Natural killer cell treated with Interleukin-12 subunit alpha and Interleukin-12 subunit beta and Interleukin-15 and Interleukin-18, amount 100 ng/mL, for 72 hours (primary cell): ENCODE measurements at regions not wholly inside any gene's neighbourhood (a gene's known extent, or its start where the extent isn't known, plus 50 kb on each side); places are given as distances from the start of the nearest gene placed in this dataset.
A peak's percentile ranks its signal among the peaks of the same experiment; 100 is the strongest.

Experiments
- ATAC-seq, 2 donors: fragments of 150-1000 bp; cut with Tn5 transposase in 1 of 2; sonication (Bioruptor Pico), chemical (Tn5 transposase) in 1 of 2; 2 replicates each; pipeline ENCODE4 v1.10.0; 2021
- DNase-seq: peaks from one replicate; pipeline ENCODE4 v3.0.0; 2022; ENCODE audit warnings: low spot score
- H3K27ac Mint-ChIP-seq, 2 donors: 1 replicate in 1 of 2; 2 replicates in 1 of 2; pipeline ENCODE4 v1.8.0; 2022; ENCODE audit warnings: mixed read lengths in 2 of 2, mild to moderate bottlenecking in 1 of 2, moderate library complexity in 1 of 2
- H3K27me3 Mint-ChIP-seq, 2 donors: 1 replicate in 1 of 2; 2 replicates in 1 of 2; pipeline ENCODE4 v1.8.0; 2022; ENCODE audit warnings: mixed read lengths in 2 of 2
- H3K36me3 Mint-ChIP-seq: one replicate; pipeline ENCODE4 v1.8.0; 2022; ENCODE audit warnings: mixed read lengths
- H3K4me1 Mint-ChIP-seq, 2 donors: 1 replicate in 1 of 2; 2 replicates in 1 of 2; pipeline ENCODE4 v1.8.0; 2022; ENCODE audit warnings: low read depth in 2 of 2, mixed read lengths in 2 of 2, mild to moderate bottlenecking in 1 of 2
- H3K4me3 Mint-ChIP-seq: one replicate; pipeline ENCODE4 v1.8.0; 2022; ENCODE audit warnings: mixed read lengths
- H3K9me3 Mint-ChIP-seq: 2 replicates; pipeline ENCODE4 v1.8.0; 2022; ENCODE audit warnings: mixed read lengths

DNA sequence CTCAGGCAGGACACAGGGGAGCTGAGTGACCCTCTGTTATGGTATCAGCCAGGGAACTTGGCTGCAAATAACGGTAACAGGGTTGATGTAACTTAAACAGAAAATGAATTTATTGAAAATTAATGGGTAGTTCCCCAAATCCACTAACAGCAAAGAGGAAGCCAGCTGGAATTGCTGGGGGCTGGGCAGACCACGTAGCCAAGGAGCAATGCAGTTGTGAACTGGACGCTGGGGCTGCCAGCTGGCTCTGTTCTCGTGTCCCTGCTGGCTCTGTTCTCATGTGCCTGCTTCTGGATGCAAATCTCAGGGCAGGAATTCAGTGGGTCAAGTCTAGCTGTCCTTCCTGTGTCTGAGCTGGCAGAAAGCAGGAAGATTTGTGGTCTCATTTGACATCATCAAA is 1383.3 kb upstream of the TMEM132C start:
- no peaks in the 10 kb centered on the region for H3K36me3 Mint-ChIP-seq
- peaks cover 0 to 7% of the 10 kb centered on the region in 2 donors for H3K27me3 Mint-ChIP-seq
- H3K4me1 Mint-ChIP-seq, result no peaks in the 10 kb centered on the region
- no peak for ATAC-seq
- no peaks in the 10 kb centered on the region for H3K9me3 Mint-ChIP-seq
- no peak for DNase-seq
- no peak overlapping the region for H3K4me3 Mint-ChIP-seq
- no peak overlapping the region for H3K27ac Mint-ChIP-seq

DNA sequence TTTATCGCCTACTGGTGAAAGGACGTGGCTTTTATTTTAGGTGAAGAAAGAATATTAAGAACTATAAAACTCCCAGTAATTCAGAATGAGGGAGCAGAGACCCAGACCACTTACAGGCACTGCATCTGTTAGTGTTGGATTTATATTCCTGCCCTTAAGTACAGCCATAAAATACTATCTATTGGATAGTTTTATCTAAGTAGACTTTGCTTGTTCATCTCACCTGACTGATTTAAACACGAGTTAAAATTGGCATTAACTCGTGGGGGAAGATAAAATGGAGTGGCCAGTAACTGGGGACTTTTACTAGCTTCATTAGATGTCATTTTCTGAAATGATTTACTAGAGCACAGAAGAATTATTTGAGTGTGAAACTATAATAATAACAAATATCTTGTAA is 1377.5 kb upstream of the TMEM132C start:
- Mint-ChIP-seq H3K4me1 (no peaks in the 10 kb centered on the region), H3K27ac (no peak overlapping the region), H3K9me3 (peaks cover 4% of the 10 kb centered on the region), H3K36me3 (no peaks in the 10 kb centered on the region), H3K27me3 (peaks cover 0 to 7% of the 10 kb centered on the region in 2 donors), H3K4me3 (no peak overlapping the region)
- ATAC-seq (no peak), DNase-seq (no peak)

- H3K4me1 Mint-ChIP-seq, result no peaks in the 10 kb centered on the region
- H3K4me3 Mint-ChIP-seq, result no peak overlapping the region
- H3K36me3 Mint-ChIP-seq, result no peaks in the 10 kb centered on the region
- peaks cover 0 to 7% of the 10 kb centered on the region in 2 donors for H3K27me3 Mint-ChIP-seq
- no peak for DNase-seq
- no peak overlapping the region for H3K27ac Mint-ChIP-seq
- H3K9me3 Mint-ChIP-seq, result peaks cover 4% of the 10 kb centered on the region
- ATAC-seq, result no peak
Measured at GRCh38 chr12:126890097-126890496, 1376.9 kb upstream of the TMEM132C start.

DNA sequence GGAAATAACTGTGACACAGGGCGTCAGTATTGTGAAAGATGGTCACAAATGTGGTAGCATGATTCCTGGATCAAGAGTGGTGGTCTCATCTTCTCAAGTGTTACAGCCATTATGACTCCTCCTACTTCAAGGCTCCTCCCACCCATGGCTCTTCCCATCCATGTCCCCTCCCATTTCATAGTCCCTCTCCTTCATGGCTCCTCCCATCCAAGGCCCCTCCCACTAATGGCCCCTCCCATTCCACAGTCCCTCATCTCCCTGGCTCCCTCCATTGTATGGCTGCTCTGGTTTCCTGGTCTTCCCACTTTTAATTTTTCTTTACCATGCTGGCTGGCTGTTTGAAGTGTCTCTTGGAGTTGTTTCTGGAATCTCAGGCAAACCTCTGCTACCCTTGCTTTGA is 1375.2 kb upstream of the TMEM132C start:
- Mint-ChIP-seq H3K36me3 (no peaks in the 10 kb centered on the region), H3K27me3 (no peaks in the 10 kb centered on the region), H3K27ac (no peak overlapping the region), H3K9me3 (peaks cover 4% of the 10 kb centered on the region), H3K4me3 (no peak overlapping the region), H3K4me1 (no peaks in the 10 kb centered on the region)
- ATAC-seq, result no peak
- no peak for DNase-seq

- DNase-seq (no peak), ATAC-seq (no peak)
- Mint-ChIP-seq H3K27ac (no peak overlapping the region), H3K27me3 (peaks cover 0 to 6% of the 10 kb centered on the region in 2 donors), H3K36me3 (no peaks in the 10 kb centered on the region), H3K4me1 (no peaks in the 10 kb centered on the region), H3K4me3 (no peak overlapping the region), H3K9me3 (peaks cover 4% of the 10 kb centered on the region)
Measured at GRCh38 chr12:126895951-126896913, 1370.7 kb upstream of the TMEM132C start.

- Mint-ChIP-seq H3K27me3 (peaks cover 0 to 6% of the 10 kb centered on the region in 2 donors), H3K4me1 (no peaks in the 10 kb centered on the region), H3K36me3 (no peaks in the 10 kb centered on the region), H3K9me3 (peaks cover under 1% of the 10 kb centered on the region), H3K27ac (no peak overlapping the region), H3K4me3 (no peak overlapping the region)
- no peak for DNase-seq
- no peak for ATAC-seq
Measured at GRCh38 chr12:126897102-126897501, 1369.9 kb upstream of the TMEM132C start.

DNA sequence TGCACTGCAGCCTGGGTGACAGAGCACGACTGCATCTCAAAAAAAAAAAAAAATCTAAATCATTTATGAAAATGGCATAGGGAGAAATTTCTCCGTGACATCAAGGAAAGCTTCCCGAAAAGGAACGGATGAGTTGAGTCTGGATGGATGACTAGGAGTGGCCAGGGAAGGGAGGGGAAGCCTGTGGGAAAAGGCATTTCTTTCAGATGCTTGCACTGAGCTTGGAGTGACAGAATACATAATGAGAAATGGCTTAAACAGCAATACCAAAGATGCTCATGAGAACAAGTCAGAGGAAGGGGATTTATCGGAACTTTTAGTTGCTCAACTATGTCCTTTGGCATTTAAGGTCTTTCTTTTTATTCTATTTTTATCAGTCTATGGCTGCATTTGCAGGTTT is 1369.2 kb upstream of the TMEM132C start:
- no peak for DNase-seq
- H3K27ac Mint-ChIP-seq, result no peak overlapping the region
- no peak for ATAC-seq
- H3K27me3 Mint-ChIP-seq, result peaks cover 0 to 6% of the 10 kb centered on the region in 2 donors
- no peaks in the 10 kb centered on the region for H3K9me3 Mint-ChIP-seq
- H3K4me1 Mint-ChIP-seq, result no peaks in the 10 kb centered on the region
- no peak overlapping the region for H3K4me3 Mint-ChIP-seq
- no peaks in the 10 kb centered on the region for H3K36me3 Mint-ChIP-seq

DNA sequence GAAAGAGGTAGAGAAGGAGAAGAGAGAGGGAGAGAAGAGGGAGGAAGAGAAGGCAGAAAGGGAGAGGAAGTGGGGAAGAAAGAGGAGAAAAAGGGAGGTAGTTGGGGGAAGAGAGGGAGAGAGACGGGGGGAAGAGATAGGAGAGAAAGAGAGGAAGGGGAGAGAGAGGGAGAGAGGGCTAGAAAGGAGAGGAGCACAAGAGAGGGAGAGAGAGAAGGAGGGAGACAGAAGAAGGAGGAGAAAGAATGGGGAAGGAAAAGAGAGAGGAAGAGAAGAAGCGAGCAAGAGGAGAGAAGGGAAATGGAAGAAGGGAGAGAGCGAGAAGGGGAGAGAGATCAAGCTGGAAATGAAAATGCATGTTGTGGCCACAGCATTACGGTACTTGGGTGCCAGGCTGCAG is 1368.4 kb upstream of the TMEM132C start:
- H3K27me3 Mint-ChIP-seq, result peaks cover 0 to 6% of the 10 kb centered on the region in 2 donors
- DNase-seq (no peak), ATAC-seq (no peak)
- H3K27ac Mint-ChIP-seq, result no peak overlapping the region
- H3K4me1 Mint-ChIP-seq, result no peaks in the 10 kb centered on the region
- no peak overlapping the region for H3K4me3 Mint-ChIP-seq
- H3K9me3 Mint-ChIP-seq, result no peaks in the 10 kb centered on the region
- no peaks in the 10 kb centered on the region for H3K36me3 Mint-ChIP-seq

- no peak overlapping the region for H3K27ac Mint-ChIP-seq
- ATAC-seq, result no peak
- H3K27me3 Mint-ChIP-seq, result peaks cover 0 to 6% of the 10 kb centered on the region in 2 donors
- H3K9me3 Mint-ChIP-seq, result no peaks in the 10 kb centered on the region
- H3K4me1 Mint-ChIP-seq, result no peaks in the 10 kb centered on the region
- no peak overlapping the region for H3K4me3 Mint-ChIP-seq
- no peak for DNase-seq
- no peaks in the 10 kb centered on the region for H3K36me3 Mint-ChIP-seq
Measured at GRCh38 chr12:126899926-126900792, 1366.8 kb upstream of the TMEM132C start.

DNA sequence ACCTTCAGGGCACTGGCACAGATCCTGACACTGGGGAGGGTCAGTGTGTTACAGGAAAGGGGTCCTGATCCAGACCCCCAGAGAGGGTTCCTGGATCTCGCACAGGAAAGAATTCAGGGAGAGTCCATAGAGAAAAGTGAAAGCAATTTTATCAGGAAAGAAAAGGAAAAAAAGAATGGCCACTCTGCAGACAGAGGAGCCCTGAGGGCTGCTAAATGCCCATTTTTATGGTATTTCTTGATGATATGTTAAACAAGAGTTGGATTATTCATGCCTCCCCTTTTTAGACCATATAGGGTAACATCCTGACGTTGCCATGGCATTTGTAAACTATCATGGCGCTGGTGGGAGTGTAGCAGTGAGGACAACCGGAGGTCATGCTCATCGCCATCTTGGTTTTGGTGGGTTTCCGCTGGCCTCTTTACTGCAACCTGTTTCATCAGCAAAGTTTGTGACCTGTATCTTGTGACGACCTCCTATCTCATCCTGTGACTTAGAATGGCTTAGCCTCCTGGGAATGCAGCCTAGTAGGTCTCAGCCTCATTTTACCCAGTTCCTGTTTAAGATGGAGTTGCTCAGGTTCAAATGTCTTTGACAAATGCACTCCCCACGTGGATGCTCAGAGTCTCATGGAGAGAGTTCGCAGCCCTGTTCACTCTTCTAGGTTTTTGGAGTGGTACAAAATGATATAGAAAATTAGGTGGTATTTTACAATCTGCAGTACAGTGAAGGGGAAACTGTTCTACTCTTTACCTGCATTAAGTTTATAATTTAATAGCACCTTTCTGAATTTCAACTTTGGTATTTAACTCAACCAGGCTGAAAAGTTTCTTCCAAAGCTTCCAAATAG is 1363.7 kb upstream of the TMEM132C start:
- Mint-ChIP-seq H3K27me3 (peaks cover 0 to 15% of the 10 kb centered on the region in 2 donors), H3K36me3 (peaks cover 6% of the 10 kb centered on the region), H3K4me3 (no peak overlapping the region), H3K4me1 (no peaks in the 10 kb centered on the region), H3K9me3 (peaks cover 8% of the 10 kb centered on the region), H3K27ac (no peak overlapping the region)
- no peak for DNase-seq
- no peak for ATAC-seq

DNA sequence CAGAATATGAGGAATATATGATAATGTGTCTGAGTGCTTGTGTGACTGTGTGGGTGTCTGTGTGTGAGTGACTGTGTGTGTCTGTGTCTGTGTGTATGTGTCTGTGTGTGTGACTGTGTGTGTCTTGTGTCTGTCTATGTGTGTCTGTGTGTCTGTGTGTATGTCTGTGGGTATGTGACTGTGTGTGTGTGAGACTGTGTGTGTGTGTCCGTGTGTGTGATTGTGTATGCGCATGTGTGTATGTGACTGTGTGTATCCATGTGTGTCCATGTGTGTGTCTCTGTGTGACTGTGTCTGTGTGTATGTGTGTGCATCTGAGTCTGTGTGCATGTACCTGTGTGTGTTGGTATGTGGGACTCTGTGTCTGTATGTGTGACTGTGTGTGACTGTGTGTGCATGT is 1361.2 kb upstream of the TMEM132C start:
- Mint-ChIP-seq H3K36me3 (peaks cover 6% of the 10 kb centered on the region), H3K27me3 (peaks cover 0 to 14% of the 10 kb centered on the region in 2 donors), H3K9me3 (peaks cover 8% of the 10 kb centered on the region), H3K4me1 (no peaks in the 10 kb centered on the region), H3K4me3 (no peak overlapping the region), H3K27ac (no peak overlapping the region)
- DNase-seq (no peak), ATAC-seq (peak in 1 of 2 donors; percentile 49)

DNA sequence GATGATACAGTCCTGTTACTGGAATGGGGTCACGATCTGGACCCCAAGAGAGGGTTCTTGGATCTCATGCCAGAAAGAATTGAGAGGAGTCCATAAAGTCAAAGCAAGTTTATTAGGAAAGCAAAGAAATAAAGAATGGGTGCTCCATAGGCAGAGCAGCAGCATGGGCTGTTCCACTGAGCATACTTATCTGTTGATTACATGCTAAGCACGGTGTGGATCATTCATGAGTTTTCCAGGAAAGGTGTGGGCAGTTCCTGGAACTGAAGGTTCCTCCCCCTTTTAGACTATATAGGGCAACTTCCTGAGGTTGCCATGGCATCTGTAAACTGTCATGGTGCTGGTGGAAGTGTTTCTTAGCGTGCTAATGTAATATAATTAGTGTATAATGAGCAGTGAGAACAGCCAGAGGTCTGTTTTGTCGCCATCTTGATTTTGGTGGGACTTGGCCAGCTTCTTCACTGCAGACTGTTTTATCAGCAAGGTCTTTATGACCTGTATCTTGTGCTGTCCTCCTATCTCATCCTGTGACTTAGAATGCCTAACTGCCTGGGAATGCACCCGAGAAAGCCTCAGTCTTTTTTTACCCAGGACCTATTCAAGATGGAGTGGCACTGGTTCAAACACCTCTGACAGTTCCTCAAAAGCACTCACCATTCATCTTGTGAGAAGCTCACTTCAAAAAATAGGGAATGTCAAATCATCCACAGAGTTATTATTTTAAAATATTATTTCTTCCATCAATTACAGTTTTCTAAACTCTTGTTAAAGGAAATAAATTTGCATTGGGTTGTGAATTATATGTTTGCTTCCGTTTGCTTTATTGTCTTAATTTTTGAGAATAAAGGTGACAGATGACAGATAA is 1358.8 kb upstream of the TMEM132C start:
- no peak overlapping the region for H3K27ac Mint-ChIP-seq
- DNase-seq (no peak), ATAC-seq (no peak)
- H3K4me3 Mint-ChIP-seq, result no peak overlapping the region
- H3K36me3 Mint-ChIP-seq, result peaks cover 6% of the 10 kb centered on the region
- H3K4me1 Mint-ChIP-seq, result no peaks in the 10 kb centered on the region
- peaks cover 0 to 9% of the 10 kb centered on the region in 2 donors for H3K27me3 Mint-ChIP-seq
- H3K9me3 Mint-ChIP-seq, result peaks cover 8% of the 10 kb centered on the region

GRCh38 chr12:126908765-126909142 is 1358.2 kb upstream of the TMEM132C start:
- Mint-ChIP-seq H3K27ac (no peak overlapping the region), H3K4me1 (no peaks in the 10 kb centered on the region), H3K36me3 (peaks cover 6% of the 10 kb centered on the region), H3K9me3 (peaks cover 8% of the 10 kb centered on the region), H3K27me3 (peaks cover 0 to 9% of the 10 kb centered on the region in 2 donors), H3K4me3 (no peak overlapping the region)
- DNase-seq (no peak), ATAC-seq (no peak)
